ENCODE measurements at regions not wholly inside any gene's neighbourhood (a gene's known extent, or its start where the extent isn't known, plus 50 kb on each side); places are given as distances from the start of the nearest gene placed in this dataset.

DNA sequence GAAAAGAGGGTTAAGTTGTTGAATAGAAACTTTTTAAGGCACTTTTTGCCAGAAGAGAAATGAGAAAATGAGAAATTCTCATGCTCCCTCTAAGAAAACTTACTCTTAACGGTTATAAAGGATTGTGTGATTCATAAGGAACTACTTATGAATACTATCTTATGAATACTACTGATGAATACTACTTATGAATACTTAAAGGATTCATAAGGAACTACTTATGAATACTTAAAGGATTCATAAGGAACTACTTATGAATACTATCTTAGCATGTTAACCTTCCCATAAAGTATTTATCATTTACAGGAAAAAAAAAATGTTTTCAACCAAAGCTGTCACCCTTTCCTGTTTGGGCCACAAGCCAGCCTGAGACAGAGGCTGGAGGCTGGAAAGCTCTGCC is 53.1 kb upstream of the UCN3 start:
- DNase-seq = no peak

DNA sequence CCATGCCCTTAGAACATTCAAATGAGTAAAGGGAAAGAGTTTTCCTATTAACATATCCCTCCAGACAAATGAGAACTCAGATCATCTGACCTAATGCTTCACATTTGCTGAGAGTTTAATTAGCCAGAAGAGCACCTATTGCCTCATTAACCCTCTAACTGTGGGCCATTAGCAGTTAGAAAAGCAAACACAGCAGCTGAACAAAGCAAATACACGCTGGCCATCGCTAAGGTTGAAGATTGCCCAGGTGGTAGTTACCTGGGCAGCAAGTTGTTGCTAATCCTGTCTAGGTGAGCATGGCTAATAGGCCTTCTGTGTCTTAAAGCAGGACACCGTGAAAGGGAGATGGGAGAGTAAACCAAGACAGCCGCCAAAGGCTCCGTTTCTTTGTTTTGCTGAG is 49.9 kb upstream of the UCN3 start:
- no peak for DNase-seq

All from GF-D8 (cell line).